ENCODE measurements at regions not wholly inside any gene's neighbourhood (a gene's known extent, or its start where the extent isn't known, plus 50 kb on each side); places are given as distances from the start of the nearest gene placed in this dataset.
"Not testable (repeated sequence)": the region's sequence is repeated elsewhere in the genome, so short reads cannot be mapped to it uniquely, and the experiment has no call there.

GRCh38 chr13:66072097-66072496, 1158.0 kb downstream of the PCDH9 start:
- TF ChIP-seq CTCF, POLR2A, EP300 (IDR thresholded peaks at IDR 0.05): not testable (repeated sequence)
